HepG2 (cell line): ENCODE measurements at regions not wholly inside any gene's neighbourhood (a gene's known extent, or its start where the extent isn't known, plus 50 kb on each side); places are given as distances from the start of the nearest gene placed in this dataset.

Experiments
- ATAC-seq: fragments of 200-7000 bp; cut with Tn5 transposase; 3 replicates; pipeline ENCODE4 v1.9.1; 2020; ENCODE audit warnings: mild to moderate bottlenecking, moderate library complexity
- BruUV-seq: library from RNA; stranded (reverse); fragments of 400-500 nt; replicated peaks from 2 replicates; lab custom pipeline; 2021; lab: Mats Ljungman, UMichigan
- CTCF ChIA-PET: fragments of 300-600 bp; formaldehyde crosslinking; extraction: SDS; loops from one replicate; lab custom pipeline; 2021; ENCODE audit warnings: low total read pairs, inconsistent platforms, low intra/inter-chr PET ratio; lab: Yijun Ruan, JAX
- POLR2A ChIA-PET: fragments of 350-600 bp; sonication (Branson Sonifier 250); formaldehyde crosslinking; loops from one replicate; lab custom pipeline; 2020; ENCODE audit warnings: antibody characterized with exemption, inconsistent platforms; lab: Yijun Ruan, JAX
- DNase-seq: peaks from one replicate; pipeline ENCODE4 v3.0.0-alpha.2; 2015; ENCODE audit warnings: low spot score
- FAIRE-seq: peaks from 3 replicates; lab custom pipeline; 2011; peaks lifted over from hg19 to GRCh38; lab: Jason Lieb, UNC
- H2AFZ ChIP-seq: one replicate; pipeline ENCODE4 v1.6.1; 2011; ENCODE audit warnings: low read length, inconsistent platforms
- H3K27ac ChIP-seq: fragments of 300-600 bp; 3 replicates; pipeline ENCODE4 v1.8.0; 2011; ENCODE audit warnings: mixed run types, mild to moderate bottlenecking, mixed read lengths, low read length, inconsistent platforms; ENCODE audit not compliant: insufficient read depth; ENCODE audit errors: extremely low read length
- H3K27me3 ChIP-seq, 2 experiments: fragments of 200-600 bp in 1 of 2; 2 replicates in 1 of 2; 3 replicates in 1 of 2; pipeline versions ENCODE4 v1.6.0 to v1.8.0; 2011; ENCODE audit warnings: low read length in 2 of 2, mild to moderate bottlenecking in 2 of 2, moderate library complexity in 2 of 2, inconsistent platforms in 1 of 2; ENCODE audit not compliant: insufficient read depth in 2 of 2, control insufficient read depth in 1 of 2
- H3K36me3 ChIP-seq, 2 experiments: fragments of 200-600 bp in 1 of 2; replicated peaks in 1 of 2; 2 replicates in 1 of 2; 3 replicates in 1 of 2; pipeline versions ENCODE4 v1.5.1 to v1.8.0; 2011; ENCODE audit warnings: low read length in 2 of 2, inconsistent platforms in 1 of 2; ENCODE audit not compliant: insufficient read depth in 2 of 2, control insufficient read depth in 1 of 2
- H3K4me1 ChIP-seq: 2 replicates; pipeline ENCODE4 v1.5.1; 2012; ENCODE audit warnings: low read length, inconsistent platforms; ENCODE audit not compliant: insufficient read depth
- H3K4me2 ChIP-seq: 2 replicates; pipeline ENCODE4 v1.6.0; 2011; ENCODE audit warnings: low read depth, low read length, inconsistent platforms
- H3K4me3 ChIP-seq, 3 experiments: fragments of 200-600 bp in 1 of 3; sonication (generic), shearing (Covaris generic) in 1 of 3; replicated peaks in 1 of 3; 2 replicates each; pipeline ENCODE4 v1.5.1; 2011 to 2016; ENCODE audit warnings: low read length in 3 of 3, inconsistent platforms in 2 of 3, low read depth in 2 of 3, mild to moderate bottlenecking in 2 of 3, control low read depth in 1 of 3, mixed read lengths in 1 of 3; ENCODE audit not compliant: insufficient read depth in 1 of 3
- H3K79me2 ChIP-seq: one replicate; pipeline ENCODE4 v1.6.1; 2011; ENCODE audit warnings: low read length, inconsistent platforms; ENCODE audit not compliant: insufficient read depth
- H3K9ac ChIP-seq: 2 replicates; pipeline ENCODE4 v1.6.0; 2011; ENCODE audit warnings: mild to moderate bottlenecking, low read depth, low read length, inconsistent platforms; ENCODE audit not compliant: insufficient read depth
- H3K9me3 ChIP-seq: 2 replicates; pipeline ENCODE4 v1.5.1; 2012; ENCODE audit warnings: mild to moderate bottlenecking, low read length
- H4K20me1 ChIP-seq: 2 replicates; pipeline ENCODE4 v1.6.0; 2011; ENCODE audit warnings: inconsistent platforms, mild to moderate bottlenecking, low read length, moderate library complexity; ENCODE audit not compliant: insufficient read depth
- AFF4 ChIP-seq: sonication (generic); formaldehyde crosslinking; IDR thresholded peaks from 2 replicates; pipeline ENCODE4 v1.4.0; 2020; ENCODE audit warnings: missing genetic modification reagents
- MED1 ChIP-seq: sonication (generic); formaldehyde crosslinking; IDR thresholded peaks from 2 replicates; pipeline ENCODE4 v1.4.0; 2020; ENCODE audit warnings: missing genetic modification reagents
- MXD4 ChIP-seq: IDR thresholded peaks from 2 replicates; pipeline ENCODE4 v1.6.1; 2016; ENCODE audit warnings: mild to moderate bottlenecking, missing biosample characterization, missing genetic modification reagents
- PBX2 ChIP-seq: IDR thresholded peaks from 2 replicates; pipeline ENCODE4 v1.6.1; 2016; ENCODE audit warnings: control low read depth
- RAD51 ChIP-seq: fragments of 450-650 bp; IDR thresholded peaks from 2 replicates; pipeline ENCODE4 v1.6.1; 2016; ENCODE audit warnings: borderline replicate concordance
- RBFOX2 ChIP-seq: fragments of 200-400 bp; formaldehyde crosslinking; IDR thresholded peaks from 2 replicates; pipeline ENCODE4 v1.6.1; 2017; ENCODE audit warnings: low read depth, mild to moderate bottlenecking, low read length
- REL ChIP-seq: sonication (generic); formaldehyde crosslinking; conservative IDR thresholded peaks from 2 replicates; pipeline ENCODE4 v1.8.0; 2022; ENCODE audit warnings: mild to moderate bottlenecking, missing genetic modification reagents, moderate library complexity
- RNF2 ChIP-seq: fragments of 450-650 bp; conservative IDR thresholded peaks from 2 replicates; pipeline ENCODE4 v1.6.1; 2016; ENCODE audit warnings: low read depth
- SMAD3 ChIP-seq: sonication (generic); formaldehyde crosslinking; IDR thresholded peaks from 2 replicates; pipeline ENCODE4 v1.4.0; 2020; ENCODE audit warnings: missing genetic modification reagents
- SRSF1 ChIP-seq: fragments of 200-400 bp; formaldehyde crosslinking; optimal IDR thresholded peaks from 2 replicates; pipeline ENCODE3; 2017; ENCODE audit warnings: mild to moderate bottlenecking, low read depth, low read length, moderate library complexity
- TFE3 ChIP-seq: IDR thresholded peaks from 2 replicates; pipeline ENCODE4 v1.6.1; 2016
- THRA ChIP-seq: sonication (generic); formaldehyde crosslinking; IDR thresholded peaks from 2 replicates; pipeline ENCODE4 v1.4.0; 2020; ENCODE audit warnings: missing genetic modification reagents, borderline replicate concordance
- TSC22D2 ChIP-seq: sonication (generic); formaldehyde crosslinking; IDR thresholded peaks from 2 replicates; pipeline ENCODE4 v1.5.1; 2020; ENCODE audit warnings: missing genetic modification reagents, mild to moderate bottlenecking, borderline replicate concordance
- ZBTB1 ChIP-seq: sonication (generic); formaldehyde crosslinking; IDR thresholded peaks from 2 replicates; pipeline ENCODE4 v1.4.0; 2020; ENCODE audit warnings: missing genetic modification reagents, borderline replicate concordance
- ZBTB25 ChIP-seq: IDR thresholded peaks from 2 replicates; pipeline ENCODE4 v1.6.1; 2018; ENCODE audit warnings: missing genetic modification reagents
- ZBTB42 ChIP-seq: sonication (generic); formaldehyde crosslinking; IDR thresholded peaks from 2 replicates; pipeline ENCODE4 v1.5.0; 2020; ENCODE audit warnings: mild to moderate bottlenecking, missing genetic modification reagents
- ZKSCAN1 ChIP-seq: fragments of 150-350 bp; IDR thresholded peaks from 2 replicates; pipeline ENCODE4 v1.6.1; 2014; ENCODE audit warnings: low read length
- ZSCAN12 ChIP-seq: sonication (generic); formaldehyde crosslinking; IDR thresholded peaks from 2 replicates; pipeline ENCODE4 v1.9.0; 2021; ENCODE audit warnings: mild to moderate bottlenecking, missing genetic modification reagents
- ZZZ3 ChIP-seq: sonication (generic); formaldehyde crosslinking; IDR thresholded peaks from 2 replicates; pipeline ENCODE4 v1.4.0; 2020; ENCODE audit warnings: missing genetic modification reagents, mild to moderate bottlenecking, borderline replicate concordance
- whole genome bisulfite sequencing: methylation state at CpG from one replicate; pipeline ENCODE4 v1.1.6; 2017; ENCODE audit warnings: low lambda C conversion rate; 5-methylcytosine and 5-hydroxymethylcytosine counted together
- in situ Hi-C: cut with HindIII; loops from 2 replicates; pipeline ENCODE4 v1.10.0; 2017; ENCODE audit warnings: low pct_unique_long_range_greater_than_20kb; ENCODE audit not compliant: extremely low pct_ligation_motif_present
- intact Hi-C: fragments of 100-400 bp; cut with micrococcal nuclease; formaldehyde crosslinking; loops from one replicate; pipeline ENCODE4 v1.10.0; 2022; ENCODE audit not compliant: unreplicated experiment

- intact Hi-C loops (no loop called here), in situ Hi-C loops (no loop called here)
- H4K20me1 ChIP-seq, result no peaks in the 10 kb centered on the region
- no peak overlapping the region for H2AFZ ChIP-seq
- no peaks in the 10 kb centered on the region for H3K79me2 ChIP-seq
- no peak overlapping the region for H3K27ac ChIP-seq
- H3K9me3 ChIP-seq, result no peaks in the 10 kb centered on the region
- no peak overlapping the region for H3K9ac ChIP-seq
- no peaks in the 10 kb centered on the region for H3K36me3 ChIP-seq
- no peak for ATAC-seq
- ChIA-PET CTCF (no interaction called here), POLR2A (no interaction called here)
- no peak overlapping the region for H3K4me2 ChIP-seq
- peaks cover 0 to 9% of the 10 kb centered on the region in 2 experiments; a peak in 1 of 5 replicates for H3K27me3 ChIP-seq
- H3K4me1 ChIP-seq, result no peaks in the 10 kb centered on the region
- FAIRE-seq, result no peak
- 12% methylated on average over 2 of the region's 2 CpGs for WGBS
- DNase-seq, result no peak
- BruUV-seq, result no TSS peak
- H3K4me3 ChIP-seq, result no peak overlapping the region
- TF ChIP-seq REL (CRISPR knock-in tag), result no peak
- TF ChIP-seq SMAD3, result no peak
- TF ChIP-seq RBFOX2, result no peak
- TF ChIP-seq MXD4 (CRISPR knock-in tag), result no peak
- no peak for TF ChIP-seq AFF4
- TF ChIP-seq TSC22D2 (CRISPR knock-in tag), result no peak
- TF ChIP-seq ZKSCAN1, result no peak
- TF ChIP-seq ZBTB25, result no peak
- no peak for TF ChIP-seq ZSCAN12 (CRISPR knock-in tag)
- TF ChIP-seq THRA (CRISPR knock-in tag), result no peak
- no peak for TF ChIP-seq TFE3 (CRISPR knock-in tag)
- TF ChIP-seq ZBTB1 (CRISPR knock-in tag), result no peak
- TF ChIP-seq PBX2 (CRISPR knock-in tag), result no peak
- no peak for TF ChIP-seq SRSF1
- no peak for TF ChIP-seq ZBTB42
- TF ChIP-seq RAD51, result no peak
- no peak for TF ChIP-seq RNF2
- TF ChIP-seq ZZZ3 (CRISPR knock-in tag), result no peak
- no peak for TF ChIP-seq MED1 (CRISPR knock-in tag)
Measured at GRCh38 chr17:5826384-5826783, 242.1 kb upstream of the NLRP1 start.
